ENCODE measurements at regions not wholly inside any gene's neighbourhood (a gene's known extent, or its start where the extent isn't known, plus 50 kb on each side); places are given as distances from the start of the nearest gene placed in this dataset.

DNA sequence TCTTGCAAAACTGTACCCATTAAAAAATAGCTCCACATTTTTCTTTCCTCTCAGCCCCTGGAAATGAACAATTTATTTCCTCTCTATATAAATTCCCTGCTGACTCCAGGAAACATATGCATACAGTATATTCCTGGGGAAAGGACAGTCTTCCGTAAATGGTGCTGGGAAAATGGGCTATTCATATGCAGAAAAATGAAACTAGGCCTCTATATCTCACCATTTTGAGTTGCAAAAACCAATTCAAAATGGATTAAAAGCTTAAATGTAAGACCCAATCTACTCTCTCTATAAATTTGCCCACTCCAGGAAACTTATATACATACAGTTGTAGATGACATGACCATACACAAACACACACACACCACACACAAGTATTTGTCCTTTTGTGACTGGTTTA lies 85.9 kb upstream of the GPR149 start:
- TF ChIP-seq, protein P1, sequence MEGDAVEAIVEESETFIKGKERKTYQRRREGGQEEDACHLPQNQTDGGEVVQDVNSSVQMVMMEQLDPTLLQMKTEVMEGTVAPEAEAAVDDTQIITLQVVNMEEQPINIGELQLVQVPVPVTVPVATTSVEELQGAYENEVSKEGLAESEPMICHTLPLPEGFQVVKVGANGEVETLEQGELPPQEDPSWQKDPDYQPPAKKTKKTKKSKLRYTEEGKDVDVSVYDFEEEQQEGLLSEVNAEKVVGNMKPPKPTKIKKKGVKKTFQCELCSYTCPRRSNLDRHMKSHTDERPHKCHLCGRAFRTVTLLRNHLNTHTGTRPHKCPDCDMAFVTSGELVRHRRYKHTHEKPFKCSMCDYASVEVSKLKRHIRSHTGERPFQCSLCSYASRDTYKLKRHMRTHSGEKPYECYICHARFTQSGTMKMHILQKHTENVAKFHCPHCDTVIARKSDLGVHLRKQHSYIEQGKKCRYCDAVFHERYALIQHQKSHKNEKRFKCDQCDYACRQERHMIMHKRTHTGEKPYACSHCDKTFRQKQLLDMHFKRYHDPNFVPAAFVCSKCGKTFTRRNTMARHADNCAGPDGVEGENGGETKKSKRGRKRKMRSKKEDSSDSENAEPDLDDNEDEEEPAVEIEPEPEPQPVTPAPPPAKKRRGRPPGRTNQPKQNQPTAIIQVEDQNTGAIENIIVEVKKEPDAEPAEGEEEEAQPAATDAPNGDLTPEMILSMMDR (IDR thresholded peaks at IDR 0.05), result no peak
- H3K27me3 ChIP-seq, result no peaks in the 10 kb centered on the region
- no peak for DNase-seq (ENCODE audit: low spot score in 2 of 2)
- H3K36me3 ChIP-seq, result no peaks in the 10 kb centered on the region
- intact Hi-C loops (cut with DNase I), result no loop called here
- H3K4me1 ChIP-seq, result no peaks in the 10 kb centered on the region
- no peaks in the 10 kb centered on the region for H3K9me3 ChIP-seq
- no peak overlapping the region for H3K4me3 ChIP-seq
- H3K27ac ChIP-seq, result no peak overlapping the region

DNA sequence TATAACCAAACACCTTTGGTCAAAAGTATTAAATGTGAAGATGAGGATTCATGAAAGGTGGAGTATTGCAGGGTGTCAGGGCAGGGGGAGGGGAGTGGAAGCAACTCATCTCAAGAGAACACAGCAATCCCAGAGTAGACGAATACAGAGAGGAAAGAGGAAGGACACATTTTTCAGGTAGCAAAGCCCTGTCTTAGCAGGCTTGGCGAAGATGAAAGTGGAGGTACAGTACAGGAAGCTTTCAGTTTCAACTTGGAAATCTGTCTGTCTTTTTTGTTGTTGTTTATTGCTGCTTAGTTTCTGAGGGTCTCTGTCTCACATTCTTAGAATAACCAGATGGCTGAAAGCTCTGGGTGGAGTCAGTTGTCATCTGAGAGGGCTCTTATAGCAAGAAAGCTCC lies 80.8 kb upstream of the GPR149 start:
- Histone ChIP-seq H3K4me3 (no peak overlapping the region), H3K9me3 (no peaks in the 10 kb centered on the region), H3K36me3 (no peaks in the 10 kb centered on the region), H3K27ac (no peak overlapping the region), H3K4me1 (no peaks in the 10 kb centered on the region), H3K27me3 (no peaks in the 10 kb centered on the region)
- TF ChIP-seq, protein P1 (IDR thresholded peaks at IDR 0.05), result no peak
- intact Hi-C loops (cut with DNase I), result no loop called here
- no peak for DNase-seq (ENCODE audit: low spot score in 2 of 2)

DNA sequence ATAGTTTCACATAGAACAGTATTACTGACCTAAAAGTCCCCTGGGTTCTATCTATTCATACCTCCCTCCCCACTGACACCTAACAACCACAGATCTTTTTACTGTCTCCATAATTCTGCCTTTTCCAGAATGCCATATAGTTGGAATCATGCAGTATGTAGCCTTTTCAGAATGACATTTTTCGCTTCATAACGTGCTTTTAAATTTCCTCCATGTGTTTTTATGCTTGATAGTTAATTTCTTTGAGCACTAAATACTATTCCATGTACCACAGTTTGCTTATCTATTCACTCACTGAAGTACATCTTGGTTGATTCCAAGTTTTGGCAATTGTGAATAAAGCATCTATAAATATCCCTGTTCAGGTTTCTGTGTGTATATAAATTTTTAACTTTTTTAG lies 77.7 kb upstream of the GPR149 start:
- H3K27ac ChIP-seq, result no peak overlapping the region
- DNase-seq (ENCODE audit: low spot score in 2 of 2), result no peak
- no peaks in the 10 kb centered on the region for H3K27me3 ChIP-seq
- no peaks in the 10 kb centered on the region for H3K9me3 ChIP-seq
- no peaks in the 10 kb centered on the region for H3K36me3 ChIP-seq
- intact Hi-C loops (cut with DNase I), result no loop called here
- H3K4me1 ChIP-seq, result no peaks in the 10 kb centered on the region
- TF ChIP-seq, protein P1 (IDR thresholded peaks at IDR 0.05), result no peak
- H3K4me3 ChIP-seq, result no peak overlapping the region

DNA sequence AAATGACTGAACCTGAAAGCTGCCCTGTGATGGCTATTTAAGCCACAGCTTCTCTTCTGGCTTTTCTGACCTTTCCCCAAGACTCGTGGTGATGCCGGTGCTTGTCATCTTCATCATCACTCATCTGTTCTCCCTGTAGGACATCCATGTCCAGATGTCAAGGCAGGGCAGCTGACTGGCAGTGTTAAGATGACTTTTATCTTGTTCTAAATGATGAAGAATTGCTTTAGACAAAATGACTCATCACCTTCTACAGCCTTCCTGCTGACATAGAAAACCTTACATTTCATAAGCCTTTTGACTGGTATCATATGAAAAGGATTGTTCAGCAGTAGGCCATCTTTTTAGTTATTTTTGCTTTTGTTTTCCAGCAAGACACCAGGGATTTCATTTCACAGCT lies 67.0 kb upstream of the GPR149 start:
- Histone ChIP-seq H3K27me3 (no peaks in the 10 kb centered on the region), H3K9me3 (no peaks in the 10 kb centered on the region), H3K27ac (no peak overlapping the region), H3K4me1 (no peaks in the 10 kb centered on the region), H3K36me3 (no peaks in the 10 kb centered on the region), H3K4me3 (no peak overlapping the region)
- no peak for DNase-seq (ENCODE audit: low spot score in 2 of 2)
- TF ChIP-seq, protein P1 (IDR thresholded peaks at IDR 0.05), result no peak
- intact Hi-C loops (cut with DNase I), result no loop called here

DNA sequence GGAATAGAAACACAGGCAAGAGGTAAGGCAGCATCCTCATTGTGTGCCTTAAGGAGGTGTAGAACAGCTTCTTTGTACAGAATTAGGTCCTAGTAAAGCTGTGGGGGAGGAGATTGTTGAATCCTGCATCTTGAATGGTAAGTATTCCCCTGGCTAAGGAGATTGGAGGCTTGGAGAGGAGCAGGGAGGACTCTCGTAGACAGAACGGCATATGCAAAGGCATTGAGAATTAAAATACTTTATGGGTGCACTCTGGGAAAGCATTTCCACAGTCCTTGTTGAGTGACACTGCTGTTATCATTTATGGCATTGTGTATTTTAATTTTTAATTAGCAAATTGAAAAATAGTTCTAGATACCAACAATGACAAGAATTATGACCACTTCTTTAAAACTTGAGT lies 66.5 kb upstream of the GPR149 start:
- intact Hi-C loops (cut with DNase I), result no loop called here
- H3K27ac ChIP-seq, result no peak overlapping the region
- H3K4me1 ChIP-seq, result no peaks in the 10 kb centered on the region
- H3K27me3 ChIP-seq, result no peaks in the 10 kb centered on the region
- no peak for DNase-seq (ENCODE audit: low spot score in 2 of 2)
- H3K36me3 ChIP-seq, result no peaks in the 10 kb centered on the region
- TF ChIP-seq, protein P1 (IDR thresholded peaks at IDR 0.05), result no peak
- no peaks in the 10 kb centered on the region for H3K9me3 ChIP-seq
- no peak overlapping the region for H3K4me3 ChIP-seq

DNA sequence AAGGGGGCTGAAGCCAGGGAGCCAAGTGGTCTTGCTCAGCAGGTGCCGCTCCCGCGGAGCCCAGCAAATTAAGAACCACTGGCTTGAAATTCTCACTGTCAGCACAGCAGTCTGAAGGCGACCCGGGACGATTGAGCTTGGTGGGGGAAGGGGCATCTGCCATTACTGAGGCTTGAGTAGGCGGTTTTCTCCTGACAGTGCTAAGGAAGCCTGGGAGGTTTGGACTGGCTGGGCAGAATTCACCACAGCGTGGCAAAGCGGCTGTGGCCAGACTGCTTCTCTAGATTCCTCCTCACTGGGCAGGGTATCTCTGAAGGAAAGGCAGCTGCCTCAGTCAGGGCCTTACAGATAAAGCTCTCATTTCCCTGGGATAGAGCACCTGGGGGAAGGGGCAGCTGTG lies 57.0 kb upstream of the GPR149 start:
- Histone ChIP-seq H3K9me3 (no peaks in the 10 kb centered on the region), H3K27me3 (no peaks in the 10 kb centered on the region), H3K4me1 (no peaks in the 10 kb centered on the region), H3K27ac (no peak overlapping the region), H3K4me3 (no peak overlapping the region), H3K36me3 (no peaks in the 10 kb centered on the region)
- TF ChIP-seq, protein P1 (IDR thresholded peaks at IDR 0.05), result no peak
- no peak for DNase-seq (ENCODE audit: low spot score in 2 of 2)
- intact Hi-C loops (cut with DNase I), result no loop called here
